GM12878 (cell line): ENCODE measurements at regions not wholly inside any gene's neighbourhood (a gene's known extent, or its start where the extent isn't known, plus 50 kb on each side); places are given as distances from the start of the nearest gene placed in this dataset.
A peak's percentile ranks its signal among the peaks of the same experiment; 100 is the strongest.

Source experiments
- CEBPB ChIP-seq, 2 experiments: fragments of 150-350 bp in 1 of 2; IDR thresholded peaks; 2 replicates each; pipeline ENCODE4 v1.6.1; 2012 to 2014; ENCODE audit warnings: low read depth in 2 of 2, low read length in 2 of 2, borderline replicate concordance in 1 of 2, inconsistent platforms in 1 of 2
- CTCF ChIP-seq, 3 experiments: IDR thresholded peaks in 2 of 3; conservative IDR thresholded peaks in 1 of 3; 2 replicates each; pipeline ENCODE4 v1.5.1; 2011; ENCODE audit warnings: low read depth in 3 of 3, low read length in 3 of 3, mild to moderate bottlenecking in 3 of 3, control low read depth in 2 of 3, moderate library complexity in 2 of 3, inconsistent platforms in 1 of 3, mixed read lengths in 1 of 3; ENCODE audit not compliant: control insufficient read depth in 2 of 3, insufficient read depth in 1 of 3; ENCODE audit errors: extremely low read depth in 1 of 3
- DPF2 ChIP-seq: fragments of 450-650 bp; IDR thresholded peaks from 2 replicates; pipeline ENCODE4 v1.6.1; 2017; ENCODE audit warnings: mild to moderate bottlenecking
- FOS ChIP-seq: IDR thresholded peaks from 3 replicates; pipeline ENCODE4 v1.6.1; 2011; ENCODE audit warnings: borderline replicate concordance; ENCODE audit not compliant: insufficient read length; ENCODE audit errors: extremely low read depth
- JUND ChIP-seq: IDR thresholded peaks from 2 replicates; pipeline ENCODE4 v1.6.1; 2012; ENCODE audit warnings: low read depth, mild to moderate bottlenecking, low read length, improper control_type of control experiment, moderate library complexity
- POLR2A ChIP-seq: IDR thresholded peaks from 2 replicates; pipeline ENCODE4 v1.6.1; 2011; ENCODE audit warnings: low read depth, mild to moderate bottlenecking, low read length
- POLR2AphosphoS2 ChIP-seq: IDR thresholded peaks from 2 replicates; pipeline ENCODE4 v1.6.1; 2011; ENCODE audit warnings: low read depth, mild to moderate bottlenecking, low read length, improper control_type of control experiment, moderate library complexity
- PRDM15 ChIP-seq: fragments of 450-650 bp; formaldehyde crosslinking; IDR thresholded peaks from 2 replicates; pipeline ENCODE4 v1.4.0; 2020; ENCODE audit warnings: mild to moderate bottlenecking, moderate library complexity
- RAD21 ChIP-seq: IDR thresholded peaks from 2 replicates; pipeline ENCODE4 v1.6.1; 2011; ENCODE audit warnings: mild to moderate bottlenecking, low read depth, low read length, moderate library complexity; ENCODE audit not compliant: insufficient read depth
- SKIL ChIP-seq: fragments of 450-650 bp; IDR thresholded peaks from 2 replicates; pipeline ENCODE4 v1.6.1; 2017; ENCODE audit warnings: mild to moderate bottlenecking, low read depth, inconsistent platforms; ENCODE audit not compliant: poor library complexity, severe bottlenecking
- SMAD1 ChIP-seq: fragments of 450-650 bp; IDR thresholded peaks from 2 replicates; pipeline ENCODE4 v1.6.1; 2018; ENCODE audit warnings: mild to moderate bottlenecking, low read depth; ENCODE audit not compliant: partially characterized antibody
- YY1 ChIP-seq: IDR thresholded peaks from 2 replicates; pipeline ENCODE4 v1.6.1; 2011; ENCODE audit warnings: low read depth, mild to moderate bottlenecking, low read length

- TF ChIP-seq CTCF (IDR thresholded peaks at IDR 0.05 in 2 of 3, conservative IDR thresholded peaks at IDR 0.05 in 1 of 3; ENCODE audit: control insufficient read depth in 2 of 3, extremely low read depth in 1 of 3, insufficient read depth in 1 of 3, low read depth in 3 of 3, low read length in 3 of 3) (peak; percentile 17 to 31 (median 28); a peak in 4 of 6 replicates), SMAD1 (no peak), POLR2A (no peak), FOS (no peak), RAD21 (peak; percentile 40; the same call in 1 of the 2 replicates), YY1 (no peak), SKIL (no peak), CEBPB (IDR thresholded peaks at IDR 0.05; ENCODE audit: borderline replicate concordance in 1 of 2, low read depth in 2 of 2, low read length in 2 of 2) (no peak), DPF2 (no peak), PRDM15 (CRISPR knock-in tag) (no peak), JUND (no peak), POLR2AphosphoS2 (no peak)
Measured at GRCh38 chr20:22106308-22106938, 401.0 kb downstream of the PAX1 start.
